GM12878 (cell line): ENCODE measurements at regions not wholly inside any gene's neighbourhood (a gene's known extent, or its start where the extent isn't known, plus 50 kb on each side); places are given as distances from the start of the nearest gene placed in this dataset.
A peak's percentile ranks its signal among the peaks of the same experiment; 100 is the strongest.

ENCODE experiments used
- ATAC-seq: fragments of 200-7000 bp; cut with Tn5 transposase; 3 replicates; pipeline ENCODE4 v1.9.1; 2020; ENCODE audit warnings: mild to moderate bottlenecking, moderate library complexity
- BruUV-seq: library from RNA; stranded (reverse); fragments of 400-500 nt; replicated peaks from 2 replicates; lab custom pipeline; 2021; lab: Mats Ljungman, UMichigan
- CTCF ChIA-PET: fragments of 300-600 bp; sonication (Branson Sonifier 250); formaldehyde crosslinking; extraction: SDS; loops from one replicate; lab custom pipeline; 2021; ENCODE audit warnings: inconsistent platforms; lab: Yijun Ruan, JAX
- POLR2A ChIA-PET: fragments of 350-600 bp; formaldehyde crosslinking; extraction: SDS; loops from one replicate; lab custom pipeline; 2021; ENCODE audit warnings: inconsistent platforms; lab: Charles Lee
- RAD21 ChIA-PET: fragments of 300-600 bp; sonication (Branson Sonifier 250); formaldehyde crosslinking; loops from one replicate; lab custom pipeline; 2023; ENCODE audit warnings: antibody characterized with exemption; ENCODE audit not compliant: unreplicated experiment; lab: Charles Lee
- SMC1A ChIA-PET: fragments of 300-600 bp; sonication (Branson Sonifier 250); formaldehyde crosslinking; loops from one replicate; lab custom pipeline; 2023; ENCODE audit not compliant: unreplicated experiment, uncharacterized antibody; lab: Charles Lee
- DNase-seq: peaks from one replicate; pipeline ENCODE4 v3.0.0-alpha.2; 2011; ENCODE audit warnings: low read depth, low spot score
- FAIRE-seq: peaks from 3 replicates; lab custom pipeline; 2011; peaks lifted over from hg19 to GRCh38; lab: Jason Lieb, UNC
- H2AFZ ChIP-seq: 2 replicates; pipeline ENCODE4 v1.6.0; 2011; ENCODE audit warnings: low read depth, low read length, control low read depth; ENCODE audit not compliant: control insufficient read depth
- H3K27ac ChIP-seq: 2 replicates; pipeline ENCODE4 v1.5.1; 2011; ENCODE audit warnings: control low read depth; ENCODE audit not compliant: control insufficient read depth, insufficient read depth
- H3K27me3 ChIP-seq, 2 experiments: replicated peaks in 1 of 2; 2 replicates each; pipeline versions ENCODE4 v1.6.0 to v1.6.1; 2011; ENCODE audit warnings: low read length in 1 of 2; ENCODE audit not compliant: control insufficient read depth in 2 of 2, insufficient read depth in 2 of 2
- H3K36me3 ChIP-seq, 2 experiments: 2 replicates each; pipeline ENCODE4 v1.5.1; 2011; ENCODE audit warnings: low read length in 1 of 2; ENCODE audit not compliant: control insufficient read depth in 2 of 2, insufficient read depth in 2 of 2
- H3K4me1 ChIP-seq: 2 replicates; pipeline ENCODE4 v1.6.1; 2011; ENCODE audit warnings: mild to moderate bottlenecking, low read length, moderate library complexity, mixed read lengths; ENCODE audit not compliant: control insufficient read depth, insufficient read depth
- H3K4me2 ChIP-seq: 2 replicates; pipeline ENCODE4 v1.6.0; 2011; ENCODE audit warnings: control low read depth; ENCODE audit not compliant: control insufficient read depth, insufficient read depth
- H3K4me3 ChIP-seq: fragments of 200-600 bp; sonication (generic); 2 replicates; pipeline ENCODE4 v1.5.1; 2016
- H3K79me2 ChIP-seq: 2 replicates; pipeline ENCODE4 v1.6.0; 2011; ENCODE audit warnings: low read length; ENCODE audit not compliant: control insufficient read depth, insufficient read depth
- H3K9ac ChIP-seq: 2 replicates; pipeline ENCODE4 v1.8.0; 2011; ENCODE audit warnings: low read length, control low read depth, mixed read lengths; ENCODE audit not compliant: control insufficient read depth, insufficient read depth
- H3K9me3 ChIP-seq: replicated peaks from 3 replicates; pipeline ENCODE4 v1.5.1; 2011; ENCODE audit warnings: mild to moderate bottlenecking, low read length; ENCODE audit not compliant: control insufficient read depth, insufficient read depth
- H4K20me1 ChIP-seq: 2 replicates; pipeline ENCODE4 v1.6.0; 2011; ENCODE audit not compliant: control insufficient read depth, insufficient read depth
- CBFB ChIP-seq: IDR thresholded peaks from 2 replicates; pipeline ENCODE4 v1.6.1; 2016; ENCODE audit warnings: antibody characterized with exemption, low read depth
- CBX3 ChIP-seq: fragments of 200-600 bp; sonication (generic); IDR thresholded peaks from 2 replicates; pipeline ENCODE4 v1.6.1; 2016; ENCODE audit warnings: low read depth, borderline replicate concordance
- E4F1 ChIP-seq: fragments of 450-650 bp; IDR thresholded peaks from 2 replicates; pipeline ENCODE4 v1.6.1; 2018; ENCODE audit warnings: borderline replicate concordance, mild to moderate bottlenecking; ENCODE audit not compliant: partially characterized antibody
- IRF3 ChIP-seq: fragments of 450-650 bp; IDR thresholded peaks from 2 replicates; pipeline ENCODE4 v1.6.1; 2014; ENCODE audit warnings: mild to moderate bottlenecking
- NR2F1 ChIP-seq: fragments of 450-650 bp; conservative IDR thresholded peaks from 2 replicates; pipeline ENCODE4 v1.6.1; 2017; ENCODE audit warnings: mild to moderate bottlenecking
- RUNX3 ChIP-seq: IDR thresholded peaks from 2 replicates; pipeline ENCODE4 v1.6.1; 2012; ENCODE audit warnings: low read length, inconsistent platforms
- ZBTB40 ChIP-seq: fragments of 450-650 bp; IDR thresholded peaks from 2 replicates; pipeline ENCODE4 v1.6.1; 2016; ENCODE audit warnings: mild to moderate bottlenecking, moderate library complexity, borderline replicate concordance
- WGBS: methylation state at CpG from one replicate; pipeline ENCODE4 v1.1.6; 2016; ENCODE audit warnings: low lambda C conversion rate; ENCODE audit not compliant: insufficient replicate concordance, insufficient coverage; ENCODE audit errors: missing lambda C conversion rate; 5-methylcytosine and 5-hydroxymethylcytosine counted together
- in situ Hi-C: fragments of 300-500 bp; cut with MboI; formaldehyde crosslinking; loops from 9 replicates; pipeline ENCODE4 v1.14.3; 2018; ENCODE audit warnings: mixed read lengths
- intact Hi-C: fragments of 100-400 bp; cut with micrococcal nuclease; formaldehyde crosslinking; loops from one replicate; pipeline ENCODE4 v1.14.2; 2022; ENCODE audit not compliant: unreplicated experiment

GRCh38 chr6:119856136-119856535 lies 506.6 kb upstream of the MAN1A1 start:
- intact Hi-C loops (no loop called here), in situ Hi-C loops (no loop called here)
- DNase-seq (peak; percentile 3), FAIRE-seq (peak; percentile 61), ATAC-seq (peak; percentile 86)
- no peaks in the 10 kb centered on the region for H3K79me2 ChIP-seq
- WGBS = 2% methylated on average over 3 of the region's 3 CpGs
- H3K4me1 ChIP-seq = no peaks in the 10 kb centered on the region
- ChIA-PET CTCF (interaction anchor here (0.7 kb wide), 2 partner anchors 119 to 761 kb away, joined by 3 to 4 read pairs; no protein-coding TSS in a partner anchor), POLR2A (no interaction called here), RAD21 (interaction anchor here (0.9 kb wide), 1 partner anchor 710 kb away, joined by 3 read pairs; no protein-coding TSS in a partner anchor), SMC1A (interaction anchor here (1.0 kb wide), 1 partner anchor 17 kb away, joined by 3 read pairs; no protein-coding TSS in a partner anchor)
- H3K36me3 ChIP-seq = no peaks in the 10 kb centered on the region
- H3K27ac ChIP-seq = no peak overlapping the region
- 0 out of 2 replicates have a peak overlapping the region, but pooled peaks have one; percentile 6 for H3K4me3 ChIP-seq
- no TSS peak for BruUV-seq
- H3K9me3 ChIP-seq = no peaks in the 10 kb centered on the region
- no peaks in the 10 kb centered on the region for H4K20me1 ChIP-seq
- H2AFZ ChIP-seq = no peak overlapping the region
- H3K9ac ChIP-seq = no peak overlapping the region
- H3K27me3 ChIP-seq = no peaks in the 10 kb centered on the region
- no peak for TF ChIP-seq IRF3
- TF ChIP-seq CBX3 = no peak
- no peak for TF ChIP-seq CBFB
- TF ChIP-seq RUNX3 = peak; percentile 57
- no peak for TF ChIP-seq E4F1
- no peak for TF ChIP-seq ZBTB40
- no peak for TF ChIP-seq NR2F1
- H3K4me2 ChIP-seq = no peak overlapping the region
